Endodermal cell (in vitro differentiated cells): ENCODE measurements at regions not wholly inside any gene's neighbourhood (a gene's known extent, or its start where the extent isn't known, plus 50 kb on each side); places are given as distances from the start of the nearest gene placed in this dataset.
"Not testable (repeated sequence)": the region's sequence is repeated elsewhere in the genome, so short reads cannot be mapped to it uniquely, and the experiment has no call there.

Experiments used
- DNase-seq: peaks from one replicate; pipeline ENCODE4 v3.0.0-alpha.2; 2017
- H3K27ac ChIP-seq: 2 replicates; pipeline ENCODE4 v1.5.1; 2013; ENCODE audit warnings: mild to moderate bottlenecking, low read depth, low read length, moderate library complexity
- H3K27me3 ChIP-seq: 2 replicates; pipeline ENCODE4 v1.6.1; 2013; ENCODE audit warnings: mild to moderate bottlenecking, low read length, moderate library complexity; ENCODE audit not compliant: insufficient read depth, control insufficient read depth, poor library complexity, severe bottlenecking
- H3K36me3 ChIP-seq: 2 replicates; pipeline ENCODE4 v1.7.0; 2013; ENCODE audit warnings: mild to moderate bottlenecking, low read length, moderate library complexity; ENCODE audit not compliant: control insufficient read depth, insufficient read depth
- H3K4me1 ChIP-seq: one replicate; pipeline ENCODE4 v1.7.0; 2013; ENCODE audit warnings: low read length; ENCODE audit not compliant: control insufficient read depth, insufficient read depth
- H3K4me3 ChIP-seq: 2 replicates; pipeline ENCODE4 v1.5.1; 2013; ENCODE audit warnings: mild to moderate bottlenecking, low read length, moderate library complexity
- H3K9ac ChIP-seq: 2 replicates; pipeline ENCODE4 v1.6.1; 2013; ENCODE audit warnings: mild to moderate bottlenecking, low read length, moderate library complexity; ENCODE audit not compliant: poor library complexity, severe bottlenecking; ENCODE audit errors: extremely low read depth
- H3K9me3 ChIP-seq: 2 replicates; pipeline ENCODE4 v1.6.1; 2013; ENCODE audit warnings: mild to moderate bottlenecking, low read length, moderate library complexity; ENCODE audit not compliant: control insufficient read depth
- H3K27ac Mint-ChIP-seq: 2 replicates; pipeline ENCODE4 v1.8.0; 2020; ENCODE audit warnings: mixed read lengths
- H3K27me3 Mint-ChIP-seq: 2 replicates; pipeline ENCODE4 v1.8.0; 2021; ENCODE audit warnings: mild to moderate bottlenecking, mixed read lengths; ENCODE audit not compliant: insufficient read depth
- H3K36me3 Mint-ChIP-seq: 2 replicates; pipeline ENCODE4 v1.8.0; 2020; ENCODE audit warnings: low read depth, mixed read lengths
- H3K4me1 Mint-ChIP-seq: 2 replicates; pipeline ENCODE4 v1.8.0; 2020; ENCODE audit warnings: mixed read lengths
- H3K4me3 Mint-ChIP-seq: 2 replicates; pipeline ENCODE4 v1.8.0; 2020; ENCODE audit warnings: mild to moderate bottlenecking, moderate library complexity, mixed read lengths
- H3K9me3 Mint-ChIP-seq: 2 replicates; pipeline ENCODE4 v1.8.0; 2020; ENCODE audit warnings: mild to moderate bottlenecking, mixed read lengths
- CTCF ChIP-seq: fragments of 200-600 bp; sonication (generic); conservative IDR thresholded peaks from 2 replicates; pipeline ENCODE4 v1.5.0; 2021; ENCODE audit warnings: antibody characterized with exemption, mild to moderate bottlenecking
- WGBS, 2 experiments: methylation state at CpG; one replicate each; pipeline versions ENCODE4 v1.1.5 to v1.1.7; 2013; ENCODE audit warnings: missing lambda C conversion rate in 2 of 2, mixed read lengths in 1 of 2; ENCODE audit not compliant: insufficient coverage in 1 of 2, insufficient read length in 1 of 2; 5-methylcytosine and 5-hydroxymethylcytosine counted together

DNA sequence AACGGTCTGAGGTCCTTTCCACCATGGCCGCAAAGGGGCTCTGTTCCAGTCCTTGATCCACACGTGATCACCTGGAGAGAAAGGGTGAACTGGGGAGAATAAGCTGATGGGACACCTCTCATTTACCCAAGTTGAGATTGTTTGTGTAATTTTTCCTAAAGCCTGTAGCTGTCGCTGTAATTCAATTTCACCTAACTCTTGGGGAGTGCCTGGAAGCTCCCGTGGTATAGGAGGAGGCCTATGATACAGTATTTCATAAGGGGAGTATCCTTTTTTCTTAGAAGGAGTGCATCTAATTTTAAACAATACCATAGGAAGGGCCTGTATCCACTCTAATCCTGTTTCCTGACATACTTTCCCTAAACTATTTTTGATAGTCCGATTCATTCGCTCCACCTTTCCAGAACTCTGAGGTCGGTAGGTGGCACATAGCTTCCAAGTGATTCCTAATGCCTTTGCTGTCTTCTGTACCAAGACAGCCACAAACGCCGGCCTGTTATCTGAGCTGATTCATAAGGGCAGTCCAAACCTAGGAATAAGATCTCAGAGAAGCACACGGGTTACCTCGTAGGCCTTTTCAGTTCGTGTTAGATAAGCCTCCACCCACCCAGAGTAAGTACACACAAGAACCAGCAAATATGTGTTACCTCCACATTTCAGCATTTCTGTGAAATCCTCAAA, 78.9 kb upstream of the VEPH1 start:
- DNase-seq, H3K9ac ChIP-seq, H3K4me1 Mint-ChIP-seq, H3K27ac ChIP-seq, H3K27ac Mint-ChIP-seq, H3K36me3 Mint-ChIP-seq, H3K4me1 ChIP-seq, H3K27me3 Mint-ChIP-seq, H3K4me3 ChIP-seq, H3K4me3 Mint-ChIP-seq, H3K27me3 ChIP-seq, H3K36me3 ChIP-seq: not testable (repeated sequence)
- H3K9me3 ChIP-seq: peaks cover 39% of the 10 kb centered on the region
- 86 to 95% methylated on average over 6 to 12 of the region's 13 CpGs for WGBS, 2 experiments
- peak; percentile 66 for TF ChIP-seq CTCF
- peaks cover 23% of the 10 kb centered on the region for H3K9me3 Mint-ChIP-seq

DNA sequence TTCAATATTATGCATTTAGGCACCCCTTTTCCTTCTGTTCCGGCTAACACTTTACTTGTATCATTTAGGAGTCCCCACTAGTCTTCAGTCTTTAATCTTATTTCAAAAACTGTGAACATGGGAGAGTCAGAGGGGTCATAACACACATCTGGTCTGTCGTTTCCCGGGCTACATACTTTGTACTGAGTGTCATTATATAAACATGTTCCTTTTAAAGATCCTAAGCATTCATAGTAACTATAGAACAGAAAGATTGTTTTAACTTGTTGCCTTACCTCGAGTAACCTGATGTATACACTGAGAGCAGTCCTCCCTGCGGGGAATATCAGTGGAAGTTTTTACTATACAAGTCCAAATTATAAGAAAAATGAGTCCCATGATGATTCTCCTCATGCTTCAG, 78.2 kb upstream of the VEPH1 start:
- Mint-ChIP-seq H3K4me1 (no peaks in the 10 kb centered on the region), H3K27ac (no peak overlapping the region), H3K36me3 (peaks cover 6% of the 10 kb centered on the region), H3K27me3 (no peaks in the 10 kb centered on the region), H3K9me3 (peaks cover 17% of the 10 kb centered on the region), H3K4me3 (no peak overlapping the region)
- no peak for DNase-seq
- H3K36me3 ChIP-seq: no peaks in the 10 kb centered on the region
- H3K9ac ChIP-seq: no peak overlapping the region
- H3K27ac ChIP-seq: no peak overlapping the region
- peaks cover 33% of the 10 kb centered on the region for H3K9me3 ChIP-seq
- WGBS, 2 experiments: 88 to 95% methylated on average over 1 to 5 of the region's 5 CpGs
- no peak for TF ChIP-seq CTCF
- no peaks in the 10 kb centered on the region for H3K4me1 ChIP-seq
- H3K27me3 ChIP-seq: no peaks in the 10 kb centered on the region
- no peak overlapping the region for H3K4me3 ChIP-seq

- Histone ChIP-seq H3K4me3 (peak overlapping the region; percentile 37), H3K9ac (no peak overlapping the region), H3K4me1 (no peaks in the 10 kb centered on the region), H3K9me3 (peaks cover 28% of the 10 kb centered on the region), H3K27me3 (no peaks in the 10 kb centered on the region), H3K27ac (no peak overlapping the region), H3K36me3 (no peaks in the 10 kb centered on the region)
- H3K9me3 Mint-ChIP-seq: peaks cover 14% of the 10 kb centered on the region
- no peak for TF ChIP-seq CTCF
- H3K36me3 Mint-ChIP-seq: peaks cover 6% of the 10 kb centered on the region
- no peak overlapping the region for H3K4me3 Mint-ChIP-seq
- no peaks in the 10 kb centered on the region for H3K27me3 Mint-ChIP-seq
- H3K27ac Mint-ChIP-seq: no peak overlapping the region
- no peaks in the 10 kb centered on the region for H3K4me1 Mint-ChIP-seq
- no peak for DNase-seq
- WGBS, 2 experiments: 91 to 100% methylated on average over 3 of the region's 3 CpGs
These were observed 75.0 kb upstream of the VEPH1 start for GRCh38 chr3:157578181-157578580.
